Endothelial cell of umbilical vein (primary cell): ENCODE measurements at regions not wholly inside any gene's neighbourhood (a gene's known extent, or its start where the extent isn't known, plus 50 kb on each side); places are given as distances from the start of the nearest gene placed in this dataset.

ENCODE experiments used
- BruUV-seq: library from RNA; stranded (reverse); fragments of 400-500 nt; replicated peaks from 2 replicates; lab custom pipeline; 2021; lab: Mats Ljungman, UMichigan
- CTCF ChIA-PET: fragments of 300-600, 350-600 bp; sonication (Branson Sonifier 250); formaldehyde crosslinking; loops from one replicate; lab custom pipeline; 2021; ENCODE audit warnings: antibody characterized with exemption, inconsistent platforms; lab: Charles Lee
- POLR2A ChIA-PET: fragments of 300-600, 350-600 bp; sonication (Branson Sonifier 250); formaldehyde crosslinking; loops from one replicate; lab custom pipeline; 2021; ENCODE audit warnings: antibody characterized with exemption, inconsistent platforms; lab: Charles Lee
- DNase-seq: peaks from one replicate; pipeline ENCODE4 v3.0.0-alpha.2; 2011; ENCODE audit warnings: low read depth, low spot score
- FAIRE-seq: peaks from 2 replicates; lab custom pipeline; 2011; peaks lifted over from hg19 to GRCh38; lab: Jason Lieb, UNC
- H2AFZ ChIP-seq: 2 replicates; pipeline ENCODE4 v1.6.0; 2012; ENCODE audit warnings: low read depth, low read length, control low read depth, inconsistent platforms
- H3K27ac ChIP-seq: 2 replicates; pipeline ENCODE4 v1.5.1; 2011; ENCODE audit warnings: low read depth, mild to moderate bottlenecking, control low read depth, low read length, moderate library complexity; ENCODE audit not compliant: insufficient read depth
- H3K27me3 ChIP-seq, 2 experiments: 2 replicates each; pipeline versions ENCODE4 v1.6.0 to v1.6.1; 2011; ENCODE audit warnings: low read length in 2 of 2, mixed read lengths in 1 of 2; ENCODE audit not compliant: control insufficient read depth in 2 of 2, insufficient read depth in 2 of 2
- H3K36me3 ChIP-seq, 2 experiments: 2 replicates in 1 of 2; 3 replicates in 1 of 2; pipeline ENCODE4 v1.5.1; 2011; ENCODE audit warnings: low read length in 2 of 2, mild to moderate bottlenecking in 1 of 2, moderate library complexity in 1 of 2; ENCODE audit not compliant: control insufficient read depth in 2 of 2, insufficient read depth in 2 of 2; ENCODE audit errors: extremely low read depth in 1 of 2
- H3K4me1 ChIP-seq: 3 replicates; pipeline ENCODE4 v1.5.1; 2011; ENCODE audit warnings: mild to moderate bottlenecking, low read length; ENCODE audit not compliant: control insufficient read depth, insufficient read depth; ENCODE audit errors: extremely low read depth
- H3K4me2 ChIP-seq: 2 replicates; pipeline ENCODE4 v1.6.1; 2011; ENCODE audit warnings: low read length, control low read depth, mixed read lengths; ENCODE audit not compliant: insufficient read depth
- H3K4me3 ChIP-seq, 3 experiments: fragments of 200-600 bp in 1 of 3; sonication (generic), shearing (Covaris generic) in 1 of 3; replicated peaks in 1 of 3; 2 replicates each; pipeline ENCODE4 v1.5.1; 2011 to 2016; ENCODE audit warnings: control low read depth in 3 of 3, low read length in 3 of 3, mild to moderate bottlenecking in 2 of 3, inconsistent platforms in 1 of 3, low read depth in 1 of 3, moderate library complexity in 1 of 3; ENCODE audit not compliant: insufficient read depth in 1 of 3
- H3K79me2 ChIP-seq: 2 replicates; pipeline ENCODE4 v1.6.0; 2012; ENCODE audit warnings: low read length, inconsistent platforms; ENCODE audit not compliant: control insufficient read depth, insufficient read depth
- H3K9ac ChIP-seq: replicated peaks from 2 replicates; pipeline ENCODE3; 2011; ENCODE audit warnings: low read length, control low read depth; ENCODE audit not compliant: insufficient read depth; ENCODE audit errors: extremely low read depth
- H3K9me1 ChIP-seq: replicated peaks from 3 replicates; pipeline ENCODE4 v1.6.0; 2011; ENCODE audit warnings: mild to moderate bottlenecking, low read length; ENCODE audit not compliant: control insufficient read depth, insufficient read depth; ENCODE audit errors: extremely low read depth
- H3K9me3 ChIP-seq: replicated peaks from 2 replicates; pipeline ENCODE4 v1.5.1; 2012; ENCODE audit warnings: low read length, inconsistent platforms; ENCODE audit not compliant: control insufficient read depth, insufficient read depth
- H4K20me1 ChIP-seq: replicated peaks from 2 replicates; pipeline ENCODE3; 2011; ENCODE audit warnings: mild to moderate bottlenecking, low read length; ENCODE audit not compliant: control insufficient read depth, insufficient read depth; ENCODE audit errors: extremely low read depth
- CTCF ChIP-seq, 2 donors: IDR thresholded peaks; 1 replicate in 1 of 2; 2 replicates in 1 of 2; pipeline ENCODE4 v1.5.1; 2011; ENCODE audit warnings: low read length in 2 of 2, mild to moderate bottlenecking in 2 of 2, moderate library complexity in 2 of 2, control low read depth in 1 of 2, inconsistent platforms in 1 of 2, low read depth in 1 of 2; ENCODE audit not compliant: insufficient read depth in 1 of 2; ENCODE audit errors: extremely low read depth in 1 of 2
- EZH2 ChIP-seq: IDR thresholded peaks from 2 replicates; pipeline ENCODE4 v1.6.1; 2012; ENCODE audit warnings: borderline replicate concordance, low read depth, mild to moderate bottlenecking, moderate library complexity, low read length, inconsistent platforms; ENCODE audit not compliant: severe bottlenecking
- GATA2 ChIP-seq: IDR thresholded peaks from 2 replicates; pipeline ENCODE4 v1.7.0; 2011; ENCODE audit warnings: low read depth, mild to moderate bottlenecking, moderate library complexity, mixed read lengths, low read length; ENCODE audit not compliant: insufficient read length, insufficient read depth
- JUN ChIP-seq: IDR thresholded peaks from 2 replicates; pipeline ENCODE4 v1.6.1; 2011; ENCODE audit warnings: borderline replicate concordance, low read depth; ENCODE audit not compliant: insufficient read length, insufficient read depth
- POLR2A ChIP-seq: IDR thresholded peaks from 2 replicates; pipeline ENCODE4 v1.6.1; 2012; ENCODE audit warnings: low read depth, mild to moderate bottlenecking, control low read depth, low read length
- POLR2AphosphoS5 ChIP-seq: IDR thresholded peaks from 2 replicates; pipeline ENCODE4 v1.6.1; 2012; ENCODE audit warnings: low read depth, mild to moderate bottlenecking, control low read depth, low read length, moderate library complexity; ENCODE audit not compliant: insufficient read depth
- dilution Hi-C: fragments of 300-500 bp; cut with MboI; formaldehyde crosslinking; loops from one replicate; pipeline ENCODE4 v1.15.0; 2019; ENCODE audit warnings: low sequenced_read_pairs; ENCODE audit not compliant: extremely low pct_ligation_motif_present
- intact Hi-C: fragments of 100-400 bp; cut with micrococcal nuclease; formaldehyde crosslinking; loops from one replicate; pipeline ENCODE4 v1.10.0; 2022
- TF ChIP-seq, protein P1 (sequence below): IDR thresholded peaks from 2 replicates; pipeline ENCODE4 v1.6.1; 2011; ENCODE audit not compliant: insufficient read depth, insufficient read length

- no peaks in the 10 kb centered on the region for H4K20me1 ChIP-seq
- POLR2A ChIA-PET, result no interaction called here
- TF ChIP-seq POLR2AphosphoS5 (no peak), EZH2 (no peak), GATA2 (no peak), JUN (no peak), CTCF (IDR thresholded peaks at IDR 0.05; ENCODE audit: extremely low read depth in 1 of 2, insufficient read depth in 1 of 2, low read depth in 1 of 2, low read length in 2 of 2) (no peak), POLR2A (no peak)
- TF ChIP-seq, protein P1, sequence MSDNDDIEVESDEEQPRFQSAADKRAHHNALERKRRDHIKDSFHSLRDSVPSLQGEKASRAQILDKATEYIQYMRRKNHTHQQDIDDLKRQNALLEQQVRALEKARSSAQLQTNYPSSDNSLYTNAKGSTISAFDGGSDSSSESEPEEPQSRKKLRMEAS, result no peak
- H3K27me3 ChIP-seq, result peaks cover 1 to 4% of the 10 kb centered on the region in 2 experiments
- CTCF ChIA-PET, result no interaction called here
- dilution Hi-C loops (no loop called here), intact Hi-C loops (no loop called here)
- no peaks in the 10 kb centered on the region for H3K9me1 ChIP-seq
- no peak overlapping the region for H2AFZ ChIP-seq
- no peak for FAIRE-seq
- H3K9me3 ChIP-seq, result no peaks in the 10 kb centered on the region
- no peaks in the 10 kb centered on the region for H3K79me2 ChIP-seq
- no peak overlapping the region for H3K4me2 ChIP-seq
- BruUV-seq, result no TSS peak
- H3K9ac ChIP-seq, result no peak overlapping the region
- H3K4me1 ChIP-seq, result no peaks in the 10 kb centered on the region
- no peak for DNase-seq
- H3K36me3 ChIP-seq, result no peaks in the 10 kb centered on the region
- no peak overlapping the region for H3K4me3 ChIP-seq
- H3K27ac ChIP-seq, result no peak overlapping the region
These were observed 203.2 kb downstream of the RGS9 start for GRCh38 chr17:65340401-65340800.
